ENCODE measurements at regions not wholly inside any gene's neighbourhood (a gene's known extent, or its start where the extent isn't known, plus 50 kb on each side); places are given as distances from the start of the nearest gene placed in this dataset.

- no peak for ATAC-seq
- Mint-ChIP-seq H3K27ac (no peak overlapping the region), H3K4me1 (no peaks in the 10 kb centered on the region), H3K4me3 (no peak overlapping the region), H3K9me3 (peaks cover 13% of the 10 kb centered on the region), H3K36me3 (ENCODE audit: low read depth) (no peaks in the 10 kb centered on the region), H3K27me3 (no peaks in the 10 kb centered on the region)
- no peak for DNase-seq
Measured at GRCh38 chr12:34297126-34297789, 275.0 kb downstream of the ALG10 start.

GRCh38 chr12:34297790-34298164 lies 275.5 kb downstream of the ALG10 start:
- no peaks in the 10 kb centered on the region for H3K27me3 Mint-ChIP-seq

DNA sequence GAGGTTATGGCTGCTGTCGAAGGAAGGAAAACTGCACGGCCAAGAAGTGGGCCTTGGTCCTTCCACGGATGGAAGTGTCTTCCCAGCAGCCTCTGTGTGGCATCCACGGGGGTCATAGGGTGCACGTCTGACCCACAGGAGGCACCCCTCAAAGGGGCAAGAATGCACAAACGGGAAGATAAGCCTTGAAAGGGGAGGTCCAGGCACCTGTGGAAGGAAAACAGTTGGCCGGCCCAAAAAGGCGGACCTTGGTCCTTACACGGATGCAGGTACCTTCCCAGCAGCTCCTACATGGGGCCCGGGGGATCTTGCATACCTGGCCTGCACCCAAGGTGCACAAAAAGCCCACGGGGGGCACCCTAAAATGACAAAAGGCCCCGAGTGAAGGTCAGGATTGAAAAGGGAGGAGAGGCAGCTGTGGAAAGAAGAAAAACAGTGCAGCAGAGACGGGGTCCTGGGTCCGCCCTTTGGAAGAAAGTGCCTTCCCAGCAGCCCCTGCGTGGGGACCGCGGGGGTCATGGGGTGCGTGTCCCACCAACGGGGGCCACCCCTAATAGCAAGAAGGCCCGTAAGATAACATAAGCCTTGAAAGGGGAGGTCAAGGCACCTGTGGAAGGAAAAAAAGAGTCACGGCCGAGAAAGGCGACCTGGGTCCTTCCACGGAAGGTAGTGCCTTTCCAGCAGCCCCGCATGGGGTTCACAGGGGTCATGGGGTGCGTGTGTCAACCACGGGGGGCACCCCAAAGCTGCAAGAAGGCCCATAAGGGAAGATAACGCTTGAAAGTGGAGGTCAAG lies 276.1 kb downstream of the ALG10 start:
- ATAC-seq (no peak), DNase-seq (no peak)
- Mint-ChIP-seq H3K4me1 (no peaks in the 10 kb centered on the region), H3K4me3 (no peak overlapping the region), H3K27ac (no peak overlapping the region), H3K27me3 (no peaks in the 10 kb centered on the region), H3K36me3 (ENCODE audit: low read depth) (peaks cover 2% of the 10 kb centered on the region), H3K9me3 (peaks cover 16% of the 10 kb centered on the region)

More at GRCh38 chr12:34297790-34298164, 275.5 kb downstream of the ALG10 start:
- H3K4me1 Mint-ChIP-seq = no peaks in the 10 kb centered on the region
- no peak overlapping the region for H3K4me3 Mint-ChIP-seq
- peaks cover 16% of the 10 kb centered on the region for H3K9me3 Mint-ChIP-seq
- DNase-seq (no peak), ATAC-seq (no peak)
- peaks cover under 1% of the 10 kb centered on the region for H3K36me3 Mint-ChIP-seq (ENCODE audit: low read depth)
- no peak overlapping the region for H3K27ac Mint-ChIP-seq

DNA sequence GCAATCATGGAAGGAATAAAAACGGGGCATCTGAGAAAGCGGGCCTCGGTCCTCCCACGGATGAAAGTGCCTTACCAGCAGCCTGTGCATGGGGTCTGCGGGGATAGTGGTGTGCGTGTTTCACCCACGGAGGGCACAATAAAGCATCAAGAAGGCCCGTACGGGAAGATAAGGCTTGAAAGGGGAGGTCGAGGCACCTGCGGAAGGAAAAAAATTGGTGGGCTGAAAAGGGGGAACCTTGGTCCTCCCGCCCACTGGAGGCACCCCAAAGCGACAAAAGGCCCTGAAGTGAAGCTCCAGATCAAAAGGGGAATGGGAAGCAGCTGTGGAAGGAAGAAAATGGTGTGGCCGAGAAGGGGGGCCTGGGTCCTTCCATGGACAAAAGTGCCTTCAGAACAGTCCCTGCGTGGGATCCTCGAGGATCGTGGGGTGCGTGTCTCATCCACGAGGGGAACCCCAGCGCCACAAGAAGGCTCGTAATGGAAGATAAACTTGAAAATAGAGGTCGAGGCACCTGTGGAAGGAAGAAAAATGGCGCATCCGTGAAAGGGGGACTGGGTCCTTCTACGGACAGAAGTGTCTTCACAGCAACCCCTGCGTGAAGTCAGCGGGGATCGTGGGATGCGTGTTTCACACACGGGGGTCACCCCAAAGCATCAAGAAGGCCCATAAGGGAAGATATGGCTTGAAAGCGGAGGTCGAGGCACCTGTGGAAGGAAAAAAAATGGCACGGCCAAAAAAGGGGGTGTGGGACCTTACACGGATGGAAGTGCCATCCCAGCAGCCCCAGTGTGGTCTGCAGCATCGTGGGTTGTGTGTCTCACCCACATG lies 276.9 kb downstream of the ALG10 start:
- Mint-ChIP-seq H3K27me3 (no peaks in the 10 kb centered on the region), H3K36me3 (ENCODE audit: low read depth) (peaks cover 2% of the 10 kb centered on the region), H3K27ac (no peak overlapping the region), H3K9me3 (peaks cover 22% of the 10 kb centered on the region), H3K4me3 (no peak overlapping the region), H3K4me1 (no peaks in the 10 kb centered on the region)
- ATAC-seq (no peak), DNase-seq (no peak)

GRCh38 chr12:34299802-34300193 lies 277.5 kb downstream of the ALG10 start:
- peaks cover 27% of the 10 kb centered on the region for H3K9me3 Mint-ChIP-seq
- no peak overlapping the region for H3K27ac Mint-ChIP-seq
- no peak overlapping the region for H3K4me3 Mint-ChIP-seq
- DNase-seq (no peak), ATAC-seq (no peak)
- H3K27me3 Mint-ChIP-seq = no peaks in the 10 kb centered on the region
- peaks cover 2% of the 10 kb centered on the region for H3K36me3 Mint-ChIP-seq (ENCODE audit: low read depth)
- H3K4me1 Mint-ChIP-seq = no peaks in the 10 kb centered on the region

DNA sequence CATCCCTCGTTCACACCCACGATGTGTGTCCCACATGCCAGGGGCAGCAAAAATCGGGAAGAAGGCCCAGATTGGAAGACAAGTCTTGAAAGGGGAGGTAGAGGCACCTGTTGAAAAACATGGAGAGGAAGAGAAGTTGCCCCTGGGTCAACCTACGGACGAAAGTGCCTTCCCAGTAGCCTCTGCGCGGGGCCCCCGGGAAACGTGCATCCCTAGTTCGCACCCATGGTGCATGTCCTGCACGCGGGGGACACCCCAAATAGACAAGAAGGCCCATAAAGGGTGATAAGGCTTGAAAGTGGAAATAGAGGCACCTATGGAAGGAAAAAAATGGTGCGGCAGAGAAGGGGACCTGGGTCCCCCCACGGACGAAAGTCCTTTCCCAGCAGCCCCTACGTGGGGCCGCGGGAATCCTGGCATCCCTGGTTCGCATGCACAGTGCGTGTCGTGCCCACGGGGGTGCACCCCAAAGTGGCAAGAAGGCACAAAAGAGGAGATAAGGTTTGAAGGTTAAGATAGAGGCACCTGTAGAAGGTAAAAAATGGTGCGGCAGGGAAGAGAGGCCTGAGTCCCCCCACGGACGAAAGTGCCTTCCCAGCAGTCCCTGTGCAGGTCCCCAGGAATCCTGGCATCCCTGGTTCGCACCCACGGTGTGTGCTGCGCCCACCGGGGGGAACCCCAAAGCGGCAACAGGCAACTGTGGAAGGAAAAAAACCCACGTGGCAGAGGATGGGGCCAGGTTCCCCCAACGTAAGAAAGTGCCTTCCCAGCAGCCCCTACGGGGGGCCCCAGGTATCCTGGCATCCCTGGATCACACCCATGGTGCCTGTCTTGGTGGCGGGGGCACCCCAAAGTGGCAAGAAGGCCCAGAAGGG lies 278.3 kb downstream of the ALG10 start:
- no peak overlapping the region for H3K4me3 Mint-ChIP-seq
- no peaks in the 10 kb centered on the region for H3K4me1 Mint-ChIP-seq
- ATAC-seq (no peak), DNase-seq (no peak)
- peaks cover 2% of the 10 kb centered on the region for H3K36me3 Mint-ChIP-seq (ENCODE audit: low read depth)
- peaks cover 35% of the 10 kb centered on the region for H3K9me3 Mint-ChIP-seq
- H3K27ac Mint-ChIP-seq = no peak overlapping the region
- no peaks in the 10 kb centered on the region for H3K27me3 Mint-ChIP-seq

GRCh38 chr12:34301251-34302130 lies 279.2 kb downstream of the ALG10 start:
- H3K4me3 Mint-ChIP-seq = no peak overlapping the region
- no peaks in the 10 kb centered on the region for H3K27me3 Mint-ChIP-seq
- no peak for ATAC-seq
- DNase-seq = no peak
- H3K27ac Mint-ChIP-seq = no peak overlapping the region
- no peaks in the 10 kb centered on the region for H3K4me1 Mint-ChIP-seq
- H3K36me3 Mint-ChIP-seq (ENCODE audit: low read depth) = peaks cover 2% of the 10 kb centered on the region
- H3K9me3 Mint-ChIP-seq = peaks cover 41% of the 10 kb centered on the region

DNA sequence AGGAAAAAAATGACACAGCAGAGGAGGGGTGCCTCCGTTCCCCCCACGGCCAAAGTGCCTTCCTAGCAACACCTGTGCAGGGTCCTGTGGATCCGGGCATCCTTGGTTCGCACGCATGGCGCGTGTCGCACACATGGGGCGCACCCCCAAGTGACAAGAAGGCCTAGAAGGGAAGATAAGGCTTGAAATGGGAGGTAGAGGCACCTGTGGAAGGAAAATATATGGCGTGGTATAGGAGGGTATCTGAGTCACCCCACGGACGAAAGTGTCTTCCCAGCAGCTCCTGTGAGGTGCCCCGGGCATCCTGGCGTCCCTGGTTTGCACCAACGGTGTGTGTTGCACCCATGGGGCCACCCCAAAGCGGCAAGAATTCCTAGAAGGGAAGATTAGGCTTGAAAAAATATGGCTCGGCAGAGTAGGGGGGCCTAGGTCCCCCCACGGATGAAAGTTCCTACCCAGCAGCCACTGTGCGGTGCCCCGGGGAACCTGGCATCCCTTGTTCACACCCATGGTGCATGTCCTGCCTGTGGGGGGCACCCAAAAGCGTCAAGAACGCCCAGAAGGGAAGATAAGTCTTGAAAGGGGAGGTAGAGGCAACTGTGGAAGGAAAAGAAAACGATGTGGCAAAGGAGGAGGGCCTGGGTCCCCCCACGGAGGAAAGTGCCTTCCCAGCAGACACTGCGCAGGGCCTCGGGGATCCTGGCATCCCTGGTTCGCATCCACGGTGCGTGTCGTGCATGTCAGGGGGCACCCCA lies 280.0 kb downstream of the ALG10 start:
- Mint-ChIP-seq H3K36me3 (ENCODE audit: low read depth) (peaks cover 2% of the 10 kb centered on the region), H3K4me1 (no peaks in the 10 kb centered on the region), H3K9me3 (peaks cover 44% of the 10 kb centered on the region), H3K27ac (no peak overlapping the region), H3K4me3 (no peak overlapping the region), H3K27me3 (no peaks in the 10 kb centered on the region)
- ATAC-seq = no peak
- no peak for DNase-seq

DNA sequence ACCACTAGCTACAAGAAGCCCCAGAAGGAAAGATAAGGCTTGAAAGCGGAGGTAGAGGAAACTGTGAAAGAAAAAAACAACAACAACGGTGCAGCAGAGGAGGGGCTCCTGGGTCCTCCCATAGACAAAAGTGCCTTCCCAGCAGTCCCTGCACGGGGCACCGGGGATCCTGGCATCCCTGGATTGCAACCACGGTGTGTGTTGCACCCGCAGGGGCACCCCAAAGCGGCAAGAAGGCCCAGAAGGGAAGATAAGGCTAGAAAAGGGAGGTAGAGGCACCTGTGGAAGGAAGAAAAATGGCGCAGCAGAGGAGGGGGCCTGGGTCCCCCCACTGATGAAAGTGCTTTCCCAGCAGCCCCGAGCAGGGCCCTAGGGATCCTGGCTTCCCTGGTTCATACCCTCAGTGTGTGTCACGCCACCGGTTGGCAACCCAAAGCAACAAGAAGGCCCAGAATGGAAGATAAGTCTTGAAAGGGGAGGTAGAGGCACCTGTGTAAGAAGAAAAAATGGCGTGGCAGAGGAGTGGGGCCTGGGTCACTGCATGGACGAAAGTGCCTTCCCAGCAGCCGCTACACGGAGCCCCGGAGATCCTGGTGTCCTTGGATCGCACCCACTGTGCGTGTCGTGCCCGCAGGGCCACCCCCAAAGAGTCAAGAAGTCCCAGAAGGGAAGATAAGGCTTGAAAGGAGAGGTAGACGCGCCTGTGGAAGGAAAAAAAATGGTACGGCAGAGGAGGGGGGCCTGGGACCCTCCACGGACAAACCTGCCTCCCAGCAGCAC lies 281.0 kb downstream of the ALG10 start:
- H3K27ac Mint-ChIP-seq = no peak overlapping the region
- no peak for ATAC-seq
- no peaks in the 10 kb centered on the region for H3K4me1 Mint-ChIP-seq
- no peak overlapping the region for H3K4me3 Mint-ChIP-seq
- H3K9me3 Mint-ChIP-seq = peaks cover 53% of the 10 kb centered on the region
- no peaks in the 10 kb centered on the region for H3K27me3 Mint-ChIP-seq
- H3K36me3 Mint-ChIP-seq (ENCODE audit: low read depth) = peaks cover 2% of the 10 kb centered on the region
- DNase-seq = no peak

DNA sequence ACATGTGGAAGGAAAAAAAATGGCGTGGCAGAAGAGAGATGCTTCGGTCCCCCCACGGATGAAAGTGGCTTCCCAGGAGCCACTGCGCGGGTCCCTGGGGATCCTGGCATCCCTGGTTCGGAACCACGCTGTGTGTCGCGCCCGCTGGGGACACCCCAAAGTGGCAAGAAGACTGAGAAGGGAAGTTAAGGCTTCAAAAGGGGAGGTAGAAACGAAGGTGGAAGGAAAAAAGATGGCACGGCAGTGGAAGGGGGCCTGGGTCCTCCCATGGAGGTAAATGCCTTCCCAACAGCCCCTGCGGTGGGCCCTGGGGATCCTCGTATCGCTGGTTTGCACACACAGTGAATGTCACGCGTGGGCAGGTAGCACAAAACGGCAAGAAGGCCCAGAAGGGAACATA lies 281.7 kb downstream of the ALG10 start:
- H3K4me1 Mint-ChIP-seq = no peaks in the 10 kb centered on the region
- peaks cover 56% of the 10 kb centered on the region for H3K9me3 Mint-ChIP-seq
- H3K27ac Mint-ChIP-seq = no peak overlapping the region

GRCh38 chr12:34304546-34304945 lies 282.2 kb downstream of the ALG10 start:
- Mint-ChIP-seq H3K4me1 (no peaks in the 10 kb centered on the region), H3K9me3 (peaks cover 56% of the 10 kb centered on the region), H3K27ac (no peak overlapping the region), H3K4me3 (no peak overlapping the region), H3K27me3 (no peaks in the 10 kb centered on the region), H3K36me3 (ENCODE audit: low read depth) (peaks cover 2% of the 10 kb centered on the region)
- DNase-seq = no peak
- ATAC-seq = no peak

More for the DNA sequence above, 281.7 kb downstream of the ALG10 start:
- no peak for DNase-seq
- H3K27me3 Mint-ChIP-seq = no peaks in the 10 kb centered on the region
- ATAC-seq = no peak
- peaks cover 2% of the 10 kb centered on the region for H3K36me3 Mint-ChIP-seq (ENCODE audit: low read depth)
- no peak overlapping the region for H3K4me3 Mint-ChIP-seq

DNA sequence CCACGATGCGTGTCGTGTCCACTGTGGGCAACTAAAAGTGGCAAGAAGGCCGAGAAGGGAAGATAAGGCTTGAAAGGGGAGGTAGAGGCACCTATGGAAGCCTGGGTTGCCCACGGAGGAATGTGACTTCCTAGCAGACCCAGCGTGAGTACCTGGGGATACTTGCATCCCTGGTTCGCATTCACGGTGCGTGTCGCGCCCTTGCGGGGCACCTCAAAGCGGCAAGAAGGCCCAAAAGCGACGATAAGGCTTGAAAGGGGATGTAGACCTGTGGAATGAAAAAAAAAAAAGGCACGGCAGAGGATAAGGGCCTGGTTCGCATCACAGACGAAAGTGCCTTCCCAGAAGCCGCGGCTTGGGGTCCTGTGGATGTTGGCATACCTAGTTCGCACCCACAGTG lies 282.9 kb downstream of the ALG10 start:
- ATAC-seq (no peak), DNase-seq (no peak)
- Mint-ChIP-seq H3K36me3 (ENCODE audit: low read depth) (peaks cover 2% of the 10 kb centered on the region), H3K4me1 (no peaks in the 10 kb centered on the region), H3K9me3 (peaks cover 56% of the 10 kb centered on the region), H3K27me3 (no peaks in the 10 kb centered on the region), H3K4me3 (no peak overlapping the region), H3K27ac (no peak overlapping the region)
